ENCODE measurements at regions not wholly inside any gene's neighbourhood (a gene's known extent, or its start where the extent isn't known, plus 50 kb on each side); places are given as distances from the start of the nearest gene placed in this dataset.
"Not testable (repeated sequence)": the region's sequence is repeated elsewhere in the genome, so short reads cannot be mapped to it uniquely, and the experiment has no call there.

GRCh38 chr2:239817468-239818031 lies 207.6 kb downstream of the NDUFA10 start:
- not testable (repeated sequence) for H3K4me3 ChIP-seq (ENCODE audit: low read length)
- WGBS, result 96% methylated on average over 5 of the region's 8 CpGs

GRCh38 chr2:239816576-239817467 lies 208.3 kb downstream of the NDUFA10 start:
- Histone ChIP-seq H3K36me3 (ENCODE audit: insufficient read depth, low read length) (no peaks in the 10 kb centered on the region), H3K27ac (ENCODE audit: low read depth, low read length) (no peak overlapping the region), H3K9me3 (ENCODE audit: insufficient read depth, low read depth, low read length) (no peaks in the 10 kb centered on the region), H3K4me3 (ENCODE audit: low read length) (no peak overlapping the region), H3K9ac (ENCODE audit: low read depth, low read length) (no peak overlapping the region), H3K27me3 (ENCODE audit: insufficient read depth, low read length) (no peaks in the 10 kb centered on the region; the same call in 1 of the 2 replicates), H3K4me1 (ENCODE audit: insufficient read depth, low read length) (no peaks in the 10 kb centered on the region)
- WGBS, result 87% methylated on average over 17 of the region's 17 CpGs

More at GRCh38 chr2:239817468-239818031, 207.6 kb downstream of the NDUFA10 start:
- not testable (repeated sequence) for H3K4me1 ChIP-seq (ENCODE audit: insufficient read depth, low read length); H3K27me3 ChIP-seq (ENCODE audit: insufficient read depth, low read length); H3K9ac ChIP-seq (ENCODE audit: low read depth, low read length); H3K9me3 ChIP-seq (ENCODE audit: insufficient read depth, low read depth, low read length); H3K36me3 ChIP-seq (ENCODE audit: insufficient read depth, low read length); H3K27ac ChIP-seq (ENCODE audit: low read depth, low read length)

- Histone ChIP-seq H3K27me3 (ENCODE audit: insufficient read depth, low read length) (no peaks in the 10 kb centered on the region), H3K27ac (ENCODE audit: low read depth, low read length) (no peak overlapping the region), H3K4me1 (ENCODE audit: insufficient read depth, low read length) (no peaks in the 10 kb centered on the region), H3K4me3 (ENCODE audit: low read length) (no peak overlapping the region), H3K9me3 (ENCODE audit: insufficient read depth, low read depth, low read length) (no peaks in the 10 kb centered on the region), H3K36me3 (ENCODE audit: insufficient read depth, low read length) (no peaks in the 10 kb centered on the region), H3K9ac (ENCODE audit: low read depth, low read length) (no peak overlapping the region)
- WGBS, result 88% methylated on average over 12 of the region's 12 CpGs
These were observed 209.5 kb downstream of the NDUFA10 start for GRCh38 chr2:239815671-239816070.

- no peaks in the 10 kb centered on the region for H3K4me1 ChIP-seq (ENCODE audit: insufficient read depth, low read length)
- 94% methylated on average over 19 of the region's 19 CpGs for WGBS
These were observed 210.1 kb downstream of the NDUFA10 start for GRCh38 chr2:239814861-239815601.

GRCh38 chr2:239814116-239814860 lies 210.9 kb downstream of the NDUFA10 start:
- no peaks in the 10 kb centered on the region for H3K36me3 ChIP-seq (ENCODE audit: insufficient read depth, low read length)
- WGBS, result 73% methylated on average over 15 of the region's 15 CpGs
- H3K27me3 ChIP-seq (ENCODE audit: insufficient read depth, low read length), result no peaks in the 10 kb centered on the region
- no peak overlapping the region for H3K9ac ChIP-seq (ENCODE audit: low read depth, low read length)
- H3K4me3 ChIP-seq (ENCODE audit: low read length), result no peak overlapping the region
- no peaks in the 10 kb centered on the region for H3K4me1 ChIP-seq (ENCODE audit: insufficient read depth, low read length)
- H3K9me3 ChIP-seq (ENCODE audit: insufficient read depth, low read depth, low read length), result no peaks in the 10 kb centered on the region
- no peak overlapping the region for H3K27ac ChIP-seq (ENCODE audit: low read depth, low read length)

More at GRCh38 chr2:239814861-239815601, 210.1 kb downstream of the NDUFA10 start:
- Histone ChIP-seq H3K9ac (ENCODE audit: low read depth, low read length) (no peak overlapping the region), H3K27ac (ENCODE audit: low read depth, low read length) (no peak overlapping the region), H3K9me3 (ENCODE audit: insufficient read depth, low read depth, low read length) (no peaks in the 10 kb centered on the region), H3K36me3 (ENCODE audit: insufficient read depth, low read length) (no peaks in the 10 kb centered on the region), H3K27me3 (ENCODE audit: insufficient read depth, low read length) (no peaks in the 10 kb centered on the region), H3K4me3 (ENCODE audit: low read length) (no peak overlapping the region)

- Histone ChIP-seq H3K9ac (ENCODE audit: low read depth, low read length) (no peak overlapping the region), H3K27me3 (ENCODE audit: insufficient read depth, low read length) (no peaks in the 10 kb centered on the region), H3K4me1 (ENCODE audit: insufficient read depth, low read length) (no peaks in the 10 kb centered on the region), H3K9me3 (ENCODE audit: insufficient read depth, low read depth, low read length) (no peaks in the 10 kb centered on the region), H3K36me3 (ENCODE audit: insufficient read depth, low read length) (no peaks in the 10 kb centered on the region), H3K27ac (ENCODE audit: low read depth, low read length) (no peak overlapping the region), H3K4me3 (ENCODE audit: low read length) (no peak overlapping the region)
- 93% methylated on average over 27 of the region's 27 CpGs for WGBS
These were observed 211.7 kb downstream of the NDUFA10 start for GRCh38 chr2:239813261-239814115.

GRCh38 chr2:239811806-239812560 lies 213.2 kb downstream of the NDUFA10 start:
- Histone ChIP-seq H3K4me1 (ENCODE audit: insufficient read depth, low read length) (no peaks in the 10 kb centered on the region), H3K27me3 (ENCODE audit: insufficient read depth, low read length) (no peaks in the 10 kb centered on the region), H3K36me3 (ENCODE audit: insufficient read depth, low read length) (no peaks in the 10 kb centered on the region), H3K9me3 (ENCODE audit: insufficient read depth, low read depth, low read length) (no peaks in the 10 kb centered on the region), H3K4me3 (ENCODE audit: low read length) (no peak overlapping the region), H3K9ac (ENCODE audit: low read depth, low read length) (no peak overlapping the region), H3K27ac (ENCODE audit: low read depth, low read length) (no peak overlapping the region)
- 96% methylated on average over 20 of the region's 20 CpGs for WGBS

- Histone ChIP-seq H3K9me3 (ENCODE audit: insufficient read depth, low read depth, low read length) (no peaks in the 10 kb centered on the region), H3K36me3 (ENCODE audit: insufficient read depth, low read length) (no peaks in the 10 kb centered on the region), H3K27ac (ENCODE audit: low read depth, low read length) (no peak overlapping the region), H3K27me3 (ENCODE audit: insufficient read depth, low read length) (no peaks in the 10 kb centered on the region), H3K4me3 (ENCODE audit: low read length) (no peak overlapping the region), H3K4me1 (ENCODE audit: insufficient read depth, low read length) (no peaks in the 10 kb centered on the region), H3K9ac (ENCODE audit: low read depth, low read length) (no peak overlapping the region)
- WGBS, result 92% methylated on average over 14 of the region's 14 CpGs
These were observed 213.9 kb downstream of the NDUFA10 start for GRCh38 chr2:239811111-239811781.

GRCh38 chr2:239809391-239809790 lies 215.8 kb downstream of the NDUFA10 start:
- Histone ChIP-seq H3K36me3 (ENCODE audit: insufficient read depth, low read length) (no peaks in the 10 kb centered on the region), H3K4me1 (ENCODE audit: insufficient read depth, low read length) (no peaks in the 10 kb centered on the region), H3K27me3 (ENCODE audit: insufficient read depth, low read length) (no peaks in the 10 kb centered on the region), H3K9ac (ENCODE audit: low read depth, low read length) (no peak overlapping the region), H3K27ac (ENCODE audit: low read depth, low read length) (no peak overlapping the region), H3K9me3 (ENCODE audit: insufficient read depth, low read depth, low read length) (no peaks in the 10 kb centered on the region), H3K4me3 (ENCODE audit: low read length) (no peak overlapping the region)
- WGBS, result 74% methylated on average over 11 of the region's 11 CpGs

All from HUES64 (cell line).